Left colon (tissue), 2 donors: ENCODE measurements at regions not wholly inside any gene's neighbourhood (a gene's known extent, or its start where the extent isn't known, plus 50 kb on each side); places are given as distances from the start of the nearest gene placed in this dataset.
"Not testable (repeated sequence)": the region's sequence is repeated elsewhere in the genome, so short reads cannot be mapped to it uniquely, and the experiment has no call there.

Source experiments
- ATAC-seq: fragments of 200-7000 bp; cut with Tn5 transposase; one replicate; pipeline ENCODE4 v1.9.1; 2020; ENCODE audit warnings: mild to moderate bottlenecking, moderate library complexity
- DNase-seq, 2 donors: peaks; one replicate each; pipeline ENCODE4 v3.0.0-alpha.2; 2020
- intact Hi-C, 2 donors: fragments of 100-400 bp; cut with DNase I in 1 of 2; cut with micrococcal nuclease in 1 of 2; formaldehyde crosslinking; loops; one replicate each; pipeline versions ENCODE4 v1.11.2 to v1.14.0; 2022; cut with DNase I, micrococcal nuclease
- donor health status: DM: no; HTN: no; CAD: no.
- donor health status: DM: yes; HTN: yes; CAD: no.

DNA sequence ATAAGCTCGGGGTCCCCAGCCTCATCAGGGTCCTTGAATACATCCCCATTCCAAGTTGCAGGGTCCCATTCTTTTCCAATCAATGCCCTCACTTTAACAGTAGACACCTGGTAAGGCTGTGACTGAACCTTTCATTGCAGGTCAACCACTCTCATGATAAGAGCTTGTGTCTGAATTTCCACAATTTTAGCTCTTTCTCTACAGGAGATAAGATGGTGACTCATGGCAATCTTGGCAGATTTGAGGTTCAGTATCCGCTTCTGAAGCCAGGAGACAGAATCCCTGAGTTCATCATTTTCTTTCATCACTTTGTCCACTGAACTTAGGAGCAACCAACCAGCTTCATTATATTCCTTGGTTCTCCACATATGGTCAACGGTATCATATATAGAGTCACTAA is 409.9 kb downstream of the TMEM232 start:
- DNase-seq, intact Hi-C loops, ATAC-seq: not testable (repeated sequence)

DNA sequence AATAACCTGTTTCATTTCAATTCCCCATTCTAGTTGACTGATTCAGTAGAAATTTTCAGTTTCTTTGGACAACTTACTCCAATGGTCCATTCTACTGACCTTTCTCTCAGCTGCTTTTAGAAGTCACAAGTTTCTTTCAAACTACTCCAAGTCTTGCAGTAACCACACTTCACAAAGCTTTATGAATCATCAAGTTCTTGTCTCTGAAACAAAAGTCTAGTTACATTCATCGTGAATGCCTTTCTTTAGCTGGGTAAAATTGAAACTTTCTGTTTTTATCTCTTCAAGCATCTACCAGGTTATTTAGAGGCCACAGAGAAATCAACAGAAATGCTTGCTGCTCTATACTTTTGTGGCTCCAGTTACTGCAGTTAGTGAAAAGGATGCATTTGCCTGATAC is 405.4 kb downstream of the TMEM232 start:
- ATAC-seq (no peak), DNase-seq (no peak)
- intact Hi-C loops: no loop called here

DNA sequence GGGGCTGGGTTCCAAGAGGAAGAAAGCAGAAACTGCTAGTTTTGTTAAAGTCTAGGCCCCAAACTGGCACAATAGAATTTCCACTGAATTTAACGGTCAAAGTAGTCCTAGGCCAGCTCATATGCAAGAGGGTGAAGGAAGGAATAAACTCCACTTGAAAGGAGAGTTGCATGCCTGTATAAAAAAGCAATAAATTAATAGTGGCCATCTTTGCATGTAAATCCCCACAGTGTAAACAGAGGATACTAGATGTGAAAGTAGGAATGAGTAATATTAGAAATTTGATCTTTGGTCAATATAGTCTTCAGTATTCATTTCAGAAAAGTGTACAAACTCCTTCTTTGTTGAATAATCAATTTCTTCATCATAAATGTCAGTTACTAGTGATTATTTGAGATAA is 403.1 kb downstream of the TMEM232 start:
- no peak for ATAC-seq
- intact Hi-C loops: no loop called here
- no peak for DNase-seq

DNA sequence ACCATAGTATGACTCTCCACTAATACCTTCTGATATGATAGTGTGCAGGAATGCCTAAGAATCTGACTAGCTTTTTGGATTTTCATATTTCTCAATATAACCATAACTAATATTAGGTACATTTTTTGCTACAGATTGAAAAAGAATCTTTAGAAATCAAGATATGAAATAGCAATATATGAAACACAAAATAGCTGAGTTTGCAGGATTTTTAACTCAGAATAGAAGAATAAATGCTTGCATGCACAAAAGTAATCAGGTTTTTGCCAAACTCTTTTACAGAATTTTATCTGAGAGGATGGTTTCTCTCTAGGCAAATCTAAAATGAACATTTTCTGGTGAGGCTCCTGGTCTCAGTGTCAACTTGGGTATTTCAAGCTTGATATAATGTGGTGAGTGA is 402.6 kb downstream of the TMEM232 start:
- DNase-seq (no peak), ATAC-seq (no peak)
- intact Hi-C loops: no loop called here

DNA sequence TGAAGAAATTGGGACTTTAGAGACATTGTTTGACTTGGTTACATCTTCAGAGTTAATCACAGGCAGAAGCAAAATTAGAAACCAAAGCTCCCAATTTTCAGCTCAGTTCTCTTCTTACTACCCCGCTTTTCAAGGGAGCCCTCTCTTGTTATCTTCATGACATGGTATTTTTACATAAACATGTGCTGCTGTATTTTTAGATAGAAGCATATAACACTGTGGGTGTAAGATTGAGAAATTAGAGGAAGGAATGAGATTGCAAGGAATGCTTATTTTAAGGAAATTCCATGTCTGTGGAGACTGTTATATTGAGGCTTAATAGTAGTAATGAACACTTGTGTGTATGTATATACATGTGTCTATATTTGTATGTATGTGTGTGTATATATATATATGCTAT is 401.6 kb downstream of the TMEM232 start:
- intact Hi-C loops: no loop called here
- DNase-seq (no peak), ATAC-seq (no peak)

DNA sequence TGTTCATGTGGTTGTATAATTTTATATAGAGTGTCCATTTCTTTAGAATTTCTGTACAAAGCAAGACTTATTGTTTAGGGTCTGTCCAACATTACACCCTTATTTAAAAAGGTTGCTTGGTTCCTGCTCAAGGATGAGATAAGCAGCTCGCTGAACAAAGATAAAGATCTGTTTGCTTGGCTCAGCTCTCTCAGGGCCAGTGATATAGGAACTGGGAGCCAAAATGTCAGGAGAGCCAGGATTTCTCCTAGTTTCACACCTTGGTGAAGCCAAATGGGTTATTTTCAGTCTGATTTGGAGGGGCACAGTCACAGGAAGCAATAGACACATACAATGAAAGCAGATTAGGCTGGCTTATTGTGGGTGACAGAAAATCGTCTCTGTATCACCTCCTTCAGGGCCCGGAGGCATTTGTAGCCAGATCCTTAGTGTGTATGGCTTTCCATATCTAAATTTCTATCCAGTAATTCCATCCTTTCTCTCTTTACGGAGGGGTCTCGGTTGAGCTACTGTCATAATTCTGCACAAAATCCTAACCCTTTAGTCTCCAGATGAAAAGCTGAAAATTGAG is 396.4 kb downstream of the TMEM232 start:
- intact Hi-C loops: no loop called here
- DNase-seq (no peak), ATAC-seq (no peak)

DNA sequence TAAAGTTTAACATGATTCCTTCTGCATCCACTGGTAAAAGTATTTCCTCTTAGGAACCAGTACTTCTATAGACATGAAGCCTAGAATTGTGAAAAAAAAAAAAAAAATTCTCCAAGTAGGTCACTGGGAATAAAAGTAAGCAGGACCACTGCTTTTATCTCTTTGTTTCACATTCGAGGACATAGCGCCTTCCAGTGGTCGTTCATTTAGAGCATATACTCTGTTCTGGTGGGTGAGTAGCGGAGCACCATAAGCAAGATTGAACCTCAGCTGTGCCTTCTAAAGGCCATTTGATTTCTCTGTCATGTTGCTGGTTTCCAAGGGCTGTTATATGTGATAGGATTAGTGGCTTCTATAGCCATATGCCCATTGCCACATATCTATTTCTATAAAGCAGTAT is 393.1 kb downstream of the TMEM232 start:
- intact Hi-C loops: no loop called here
- no peak for DNase-seq

DNA sequence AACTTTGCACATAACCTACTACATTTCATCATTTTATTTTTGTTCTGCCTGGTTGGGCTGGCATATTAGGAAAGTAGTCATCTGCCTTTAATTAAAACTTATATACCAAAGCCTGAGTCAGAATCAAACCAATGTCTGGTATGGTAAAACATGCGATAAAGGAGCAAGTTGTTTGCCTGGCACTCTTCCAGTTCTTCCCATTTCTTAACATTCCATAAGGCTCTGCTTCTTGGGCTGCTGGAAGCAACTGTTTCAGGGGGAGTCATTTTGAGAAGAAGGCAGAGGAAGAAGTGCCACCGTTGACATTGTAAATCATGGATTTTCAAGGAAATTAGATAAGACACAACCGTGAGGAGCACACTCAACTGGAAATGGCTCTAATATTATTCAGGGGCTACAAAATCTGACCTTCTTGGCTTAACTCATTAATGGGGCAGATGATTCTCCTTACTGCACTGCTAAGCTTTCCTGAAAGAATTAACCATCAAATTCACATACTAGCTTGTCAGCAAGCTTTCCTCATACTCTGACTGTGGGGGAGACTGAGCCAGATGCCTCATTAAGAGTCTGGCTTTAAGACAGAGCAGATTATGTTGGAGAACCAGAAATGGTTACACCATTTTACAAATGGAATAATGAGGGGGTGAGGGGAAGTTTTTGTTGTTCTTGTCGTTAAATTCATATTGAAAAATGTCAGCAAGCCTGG is 391.0 kb downstream of the TMEM232 start:
- intact Hi-C loops: no loop called here
- ATAC-seq (no peak), DNase-seq (no peak)

More for the DNA sequence above, 393.1 kb downstream of the TMEM232 start:
- ATAC-seq: no peak

DNA sequence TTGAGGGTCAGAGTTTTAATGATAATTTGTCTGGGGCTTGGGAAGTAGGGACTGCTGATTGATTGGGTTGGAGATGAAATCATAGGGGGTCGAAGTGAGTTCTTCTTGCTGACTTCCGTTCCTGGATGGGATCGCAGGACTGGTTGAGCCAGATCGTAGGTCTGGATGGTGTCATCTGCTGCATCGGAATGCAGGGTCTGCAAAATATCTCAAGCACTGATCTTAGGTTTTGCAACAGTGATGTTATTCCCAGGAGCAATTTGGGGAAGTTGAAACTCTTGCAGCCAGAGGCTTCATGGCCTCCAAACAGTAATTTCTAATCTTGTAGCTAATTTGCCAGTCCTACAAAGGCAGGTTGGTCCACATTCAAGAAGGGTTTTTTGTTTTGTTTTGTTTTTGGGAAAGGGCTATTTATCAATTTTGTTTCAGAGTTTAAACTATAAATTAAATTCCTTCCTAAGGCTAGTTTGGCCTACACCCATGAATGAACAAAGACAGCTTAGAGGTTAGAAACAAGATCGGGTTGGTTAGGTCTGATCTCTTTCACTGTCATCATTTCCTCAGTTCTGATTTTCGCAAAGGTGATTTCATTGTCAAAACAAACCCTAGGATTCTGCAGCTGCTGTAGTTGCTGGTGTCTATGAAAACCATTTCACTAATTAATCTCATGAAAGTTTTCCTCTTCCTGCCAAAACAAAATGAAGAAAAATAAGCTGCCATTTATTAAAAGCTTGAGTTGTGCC is 388.0 kb downstream of the TMEM232 start:
- intact Hi-C loops: no loop called here
- no peak for DNase-seq
- ATAC-seq: no peak

DNA sequence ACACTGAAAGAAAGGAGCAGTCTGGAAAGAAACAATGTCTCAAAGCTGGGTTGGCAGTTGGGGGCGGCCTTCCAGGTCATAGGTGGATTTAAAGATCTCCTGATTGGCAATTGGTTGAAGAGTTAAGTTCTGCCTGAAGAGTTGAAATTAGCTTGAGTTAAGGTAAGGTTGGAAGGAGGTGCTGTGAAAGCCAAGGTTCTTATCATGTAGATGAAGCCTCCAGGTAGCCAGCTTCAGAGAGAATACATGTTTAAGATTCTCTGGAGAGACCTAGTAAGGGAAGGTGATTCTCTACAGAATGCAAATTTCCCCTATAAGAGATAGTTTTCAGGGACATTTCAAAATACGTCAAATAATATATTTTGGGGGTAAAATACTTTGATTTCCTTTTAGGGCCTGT is 387.1 kb downstream of the TMEM232 start:
- ATAC-seq (no peak), DNase-seq (no peak)
- intact Hi-C loops: no loop called here

DNA sequence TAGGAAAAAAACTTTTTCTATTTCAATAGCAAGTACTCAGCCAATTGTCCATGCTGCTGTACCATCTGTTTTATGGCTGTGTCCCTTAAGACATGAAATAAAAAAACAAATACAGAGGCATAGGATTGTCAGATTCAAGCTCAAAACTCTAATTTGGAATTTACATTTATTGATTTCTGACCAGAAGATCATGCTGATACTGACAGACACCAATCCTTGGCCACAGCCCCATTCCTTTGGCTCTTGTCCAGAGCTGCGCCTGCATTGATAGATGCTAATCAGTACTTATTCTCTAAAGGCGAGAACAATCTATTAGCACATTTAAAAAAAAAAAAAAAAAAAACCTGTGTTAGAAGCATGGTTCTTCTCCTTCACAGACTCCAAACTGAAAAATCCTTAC is 384.6 kb downstream of the TMEM232 start:
- intact Hi-C loops: no loop called here
- ATAC-seq: no peak
- no peak for DNase-seq

DNA sequence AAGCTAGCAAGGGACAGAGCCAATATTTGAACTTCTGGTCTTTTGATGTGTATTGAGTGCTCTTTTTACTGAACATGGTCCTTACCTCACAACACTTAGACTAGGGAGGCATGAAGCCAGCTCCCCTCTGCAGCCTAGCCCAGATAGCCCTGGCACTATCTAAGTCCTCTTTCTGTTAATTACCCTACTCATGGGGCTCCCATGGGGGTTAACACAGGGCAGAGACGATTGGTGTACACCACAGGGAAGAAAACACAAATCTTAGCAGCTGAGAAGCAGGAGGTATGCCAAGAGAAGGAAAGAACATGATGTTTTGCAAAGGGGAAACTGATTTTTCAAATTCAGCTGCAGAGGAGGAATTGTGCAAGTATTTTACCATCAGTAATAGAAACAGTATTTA is 383.8 kb downstream of the TMEM232 start:
- DNase-seq (no peak), ATAC-seq (no peak)
- intact Hi-C loops: no loop called here

DNA sequence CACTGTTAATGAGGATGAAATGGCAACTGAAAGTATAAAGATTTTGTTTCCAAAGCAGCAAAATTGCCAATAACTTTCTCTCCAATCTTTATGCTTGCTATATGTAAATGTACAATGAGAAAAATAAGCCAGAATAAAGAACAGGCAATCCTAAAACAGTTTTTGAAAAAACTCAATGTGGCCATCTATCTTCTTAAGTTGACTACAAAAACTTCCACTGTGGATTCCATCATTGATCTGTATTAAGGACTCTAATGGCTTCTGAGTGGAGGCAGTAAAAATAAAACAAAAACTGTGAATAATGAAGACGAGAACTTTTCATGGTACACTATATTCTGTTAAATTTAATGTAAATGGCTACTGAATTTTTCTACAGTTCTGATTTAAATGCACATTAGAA is 382.9 kb downstream of the TMEM232 start:
- intact Hi-C loops: no loop called here
- ATAC-seq (no peak), DNase-seq (no peak)

DNA sequence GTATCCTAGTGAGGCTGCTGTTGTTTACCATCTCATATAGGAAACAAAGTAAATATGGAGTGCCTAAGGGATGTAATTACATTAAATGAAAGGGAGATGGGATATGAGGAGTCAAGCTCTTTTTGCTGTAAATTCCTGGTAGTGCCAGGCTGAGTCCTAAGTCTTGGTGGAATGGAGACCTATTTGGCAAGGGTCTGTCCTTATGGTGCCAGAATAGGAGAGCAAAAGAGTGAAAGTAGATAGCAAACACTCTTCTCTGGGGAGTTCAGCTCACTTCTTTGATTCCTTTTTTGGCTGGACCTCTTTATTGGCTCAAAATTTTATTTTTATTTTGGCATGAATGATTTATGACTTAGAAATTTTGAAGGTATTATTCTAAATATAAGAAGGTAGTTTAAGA is 380.8 kb downstream of the TMEM232 start:
- intact Hi-C loops: no loop called here
- DNase-seq (no peak), ATAC-seq (no peak)

DNA sequence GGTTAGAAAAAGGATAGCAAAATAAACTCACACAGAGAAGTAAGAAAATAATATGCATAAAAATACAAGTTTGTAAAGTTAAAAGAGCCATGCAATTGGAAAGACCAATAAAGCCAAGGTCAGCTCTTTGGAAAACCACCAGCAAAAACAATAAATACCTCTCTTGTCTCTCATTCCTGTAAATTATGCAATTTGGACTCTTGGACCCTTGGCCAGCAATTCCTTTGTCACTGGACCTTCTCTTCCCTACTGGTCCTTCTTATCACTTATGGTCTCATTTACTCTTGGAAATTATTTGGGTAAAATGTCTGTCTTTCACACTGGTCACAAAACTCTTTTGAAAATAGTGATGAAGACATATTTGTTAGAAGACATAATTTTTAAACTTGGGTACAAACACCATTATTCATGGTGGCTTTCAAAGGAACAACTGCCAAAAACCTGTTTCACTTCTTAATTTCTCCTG is 379.5 kb downstream of the TMEM232 start:
- intact Hi-C loops: no loop called here
- no peak for DNase-seq
- no peak for ATAC-seq

DNA sequence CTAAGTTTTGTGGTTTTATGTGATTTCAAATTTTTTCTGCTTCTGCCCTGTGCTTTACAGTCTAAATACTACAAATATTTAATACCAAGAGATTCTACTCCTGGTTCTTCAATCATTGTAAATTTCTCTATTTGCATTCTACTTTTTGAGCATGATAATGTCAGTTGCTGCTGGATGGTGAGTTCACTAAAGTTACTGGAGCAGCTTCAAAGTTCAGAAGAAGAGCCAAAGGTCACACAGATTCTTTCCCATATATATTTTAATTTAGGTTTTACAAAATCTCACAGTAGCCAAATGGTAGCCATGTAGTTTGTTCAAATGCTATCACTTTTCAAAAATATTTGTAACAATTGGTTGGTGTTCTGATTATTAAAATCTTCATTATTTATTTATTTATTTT is 378.7 kb downstream of the TMEM232 start:
- DNase-seq: no peak
- ATAC-seq: no peak
- intact Hi-C loops: no loop called here

DNA sequence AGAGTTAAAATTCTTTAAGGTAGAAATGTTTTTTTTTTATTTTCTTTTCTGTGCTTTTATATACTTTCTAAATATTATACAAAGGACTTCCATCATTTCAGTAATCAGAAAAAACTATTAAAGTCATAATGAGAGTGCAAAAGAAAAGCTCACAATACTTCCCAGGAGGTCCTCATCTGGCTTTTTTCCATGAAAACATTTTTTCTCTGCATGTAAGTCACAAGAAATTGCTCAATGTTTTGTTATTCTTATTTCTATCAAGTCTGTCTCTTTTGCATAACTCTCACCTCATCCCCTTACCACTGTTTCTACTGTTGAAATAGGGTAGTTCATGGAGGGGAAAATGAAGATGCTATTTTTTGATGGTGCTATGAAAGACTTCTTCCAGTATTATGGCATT is 375.0 kb downstream of the TMEM232 start:
- ATAC-seq: no peak
- DNase-seq: no peak
- intact Hi-C loops: no loop called here

DNA sequence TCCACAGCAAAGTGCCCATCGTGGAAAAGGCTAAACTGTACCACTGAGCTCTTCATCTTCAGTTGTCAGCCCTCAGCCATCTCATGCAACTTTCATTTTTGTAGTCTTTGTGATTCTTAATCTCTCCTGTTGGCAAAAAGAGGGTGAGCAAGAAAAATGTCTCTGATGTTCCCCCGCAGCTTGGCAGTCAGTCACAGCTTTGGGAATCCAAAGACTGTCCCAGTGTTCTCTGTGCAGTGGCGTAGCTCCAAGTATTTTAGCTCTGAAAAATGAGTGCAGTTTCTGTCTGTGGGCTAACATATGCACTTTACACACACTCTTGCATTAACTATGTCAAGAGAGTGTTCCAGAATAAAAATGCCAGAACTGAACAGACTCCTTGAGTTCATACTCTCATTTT is 372.2 kb downstream of the TMEM232 start:
- ATAC-seq: no peak
- intact Hi-C loops: no loop called here
- no peak for DNase-seq

DNA sequence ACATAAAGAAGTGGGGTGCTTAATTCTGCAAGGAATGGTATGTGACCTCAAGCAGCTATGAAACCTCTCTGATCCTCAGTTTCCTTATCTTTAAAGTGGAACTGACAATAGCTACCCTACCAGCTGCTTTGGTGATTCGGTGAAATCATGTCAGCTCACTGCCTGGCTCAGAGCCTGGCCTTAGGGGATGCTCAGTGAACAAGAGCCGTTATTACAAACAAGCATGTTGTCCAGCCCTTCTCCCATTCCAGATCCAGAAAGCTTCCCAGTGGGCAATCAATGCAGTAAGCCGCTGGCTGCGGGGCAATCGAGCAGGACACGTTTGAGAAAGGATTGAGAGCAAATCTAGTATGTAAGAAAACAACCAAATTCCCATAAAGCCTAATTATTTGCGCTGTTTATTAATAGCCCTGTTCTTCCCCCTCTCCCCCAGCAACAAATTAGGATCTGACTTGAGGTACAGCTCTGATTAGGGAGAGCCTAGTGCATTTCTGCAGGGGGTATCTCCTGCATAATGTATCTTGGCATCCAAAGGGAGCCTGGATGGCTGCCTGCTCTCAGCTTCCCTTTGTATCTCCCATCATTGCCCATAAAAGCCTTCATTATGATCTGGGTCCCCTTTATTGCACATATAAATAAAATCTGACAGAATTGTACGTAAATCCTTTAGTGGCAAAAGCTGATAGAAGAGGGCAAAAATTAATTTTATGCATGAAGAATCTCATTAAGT is 371.4 kb downstream of the TMEM232 start:
- no peak for ATAC-seq
- DNase-seq: no peak
- intact Hi-C loops: no loop called here

DNA sequence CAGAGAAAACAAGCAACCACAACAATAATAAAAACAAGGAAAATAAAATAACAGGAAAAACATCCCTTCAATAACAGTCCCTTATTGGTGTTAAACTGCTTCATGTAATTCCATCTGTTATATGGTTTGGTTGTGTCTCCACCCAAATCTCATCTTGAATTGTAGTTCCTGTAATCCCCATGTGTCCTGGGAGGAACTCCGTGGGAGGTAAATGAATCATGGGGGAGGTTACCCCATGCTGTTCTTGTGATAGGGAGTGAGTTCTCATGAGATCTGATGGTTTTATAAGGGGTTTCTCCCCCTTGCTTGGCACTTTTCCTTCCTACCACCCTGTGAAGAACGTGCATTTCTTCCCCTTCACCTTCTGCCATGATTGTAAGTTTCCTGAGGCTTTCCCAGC is 369.8 kb downstream of the TMEM232 start:
- ATAC-seq (no peak), DNase-seq (no peak)
- intact Hi-C loops: no loop called here
